SK-N-SH (cell line): ENCODE measurements at regions not wholly inside any gene's neighbourhood (a gene's known extent, or its start where the extent isn't known, plus 50 kb on each side); places are given as distances from the start of the nearest gene placed in this dataset.

Experiments
- CTCF ChIA-PET: fragments of 300-600, 350-600 bp; formaldehyde crosslinking; extraction: SDS; loops from one replicate; lab custom pipeline; 2021; lab: Yijun Ruan, JAX
- POLR2A ChIA-PET: fragments of 350-600 bp; sonication (Branson Sonifier 250); formaldehyde crosslinking; extraction: SDS; loops from one replicate; lab custom pipeline; 2020; ENCODE audit warnings: antibody characterized with exemption, inconsistent platforms; lab: Yijun Ruan, JAX
- DNase-seq: peaks from one replicate; pipeline ENCODE4 v3.0.0; 2012
- H2AFZ ChIP-seq: fragments of 200-600 bp; sonication (generic); 2 replicates; pipeline ENCODE4 v1.8.1; 2016; ENCODE audit warnings: antibody characterized with exemption, mild to moderate bottlenecking, low read depth
- H3F3A ChIP-seq: fragments of 200-600 bp; sonication (generic); replicated peaks from 2 replicates; pipeline ENCODE3; 2016; ENCODE audit warnings: antibody characterized with exemption, mild to moderate bottlenecking; ENCODE audit not compliant: insufficient read depth
- H3K27ac ChIP-seq, 2 experiments: fragments of 200-500 bp in 1 of 2; fragments of 200-600 bp in 1 of 2; sonication (Bioruptor generic) in 1 of 2; sonication (generic), shearing (Covaris generic) in 1 of 2; 2 replicates each; pipeline versions ENCODE4 v1.5.1 to v1.6.1; 2014 to 2016; ENCODE audit warnings: low read depth in 2 of 2, inconsistent platforms in 1 of 2, low read length in 1 of 2, mild to moderate bottlenecking in 1 of 2, mixed read lengths in 1 of 2
- H3K27me3 ChIP-seq: fragments of 200-600 bp; sonication (generic), shearing (Covaris generic); 2 replicates; pipeline ENCODE4 v1.6.1; 2016; ENCODE audit warnings: mixed run types; ENCODE audit not compliant: insufficient read depth
- H3K36me3 ChIP-seq, 2 experiments: fragments of 200-500 bp in 1 of 2; fragments of 200-600 bp in 1 of 2; sonication (Bioruptor generic) in 1 of 2; sonication (generic) in 1 of 2; replicated peaks in 1 of 2; 2 replicates each; pipeline versions ENCODE3 to v1.5.1; 2014 to 2016; ENCODE audit warnings: low read length in 1 of 2, mild to moderate bottlenecking in 1 of 2; ENCODE audit not compliant: insufficient read depth in 2 of 2, control insufficient read depth in 1 of 2
- H3K4me1 ChIP-seq, 2 experiments: fragments of 200-500 bp in 1 of 2; fragments of 200-600 bp in 1 of 2; sonication (Bioruptor generic) in 1 of 2; sonication (generic), shearing (Covaris generic) in 1 of 2; 2 replicates each; pipeline versions ENCODE4 v1.5.1 to v1.6.1; 2014 to 2016; ENCODE audit warnings: low read depth in 1 of 2, low read length in 1 of 2, mixed run types in 1 of 2; ENCODE audit not compliant: insufficient read depth in 2 of 2, control insufficient read depth in 1 of 2
- H3K4me2 ChIP-seq: fragments of 200-600 bp; sonication (generic), shearing (Covaris generic); 2 replicates; pipeline ENCODE4 v1.6.1; 2017; ENCODE audit warnings: mixed run types
- H3K4me3 ChIP-seq, 2 experiments: fragments of 200-500 bp in 1 of 2; fragments of 200-600 bp in 1 of 2; sonication (Bioruptor generic) in 1 of 2; sonication (generic), shearing (Covaris generic) in 1 of 2; 2 replicates each; pipeline versions ENCODE4 v1.5.1 to v1.8.1; 2014 to 2016; ENCODE audit warnings: low read depth in 2 of 2, inconsistent platforms in 1 of 2, low read length in 1 of 2, mild to moderate bottlenecking in 1 of 2, mixed read lengths in 1 of 2, moderate library complexity in 1 of 2
- H3K79me2 ChIP-seq: fragments of 200-600 bp; sonication (generic); 2 replicates; pipeline ENCODE4 v1.8.1; 2017; ENCODE audit warnings: mild to moderate bottlenecking; ENCODE audit not compliant: insufficient read depth
- H3K9ac ChIP-seq: fragments of 200-600 bp; sonication (generic); 2 replicates; pipeline ENCODE4 v1.6.1; 2017; ENCODE audit warnings: mixed run types
- H3K9me2 ChIP-seq: fragments of 200-600 bp; sonication (generic); 2 replicates; pipeline ENCODE4 v1.6.1; 2017; ENCODE audit warnings: mixed run types
- H3K9me3 ChIP-seq: fragments of 200-600 bp; sonication (generic); 2 replicates; pipeline ENCODE4 v1.6.1; 2017; ENCODE audit warnings: mixed run types, mild to moderate bottlenecking, moderate library complexity
- H4K20me1 ChIP-seq: fragments of 200-600 bp; sonication (generic); 2 replicates; pipeline ENCODE4 v1.6.1; 2017; ENCODE audit warnings: mild to moderate bottlenecking, mixed run types; ENCODE audit not compliant: insufficient read depth
- CHD2 ChIP-seq: fragments of 150-350 bp; IDR thresholded peaks from 2 replicates; pipeline ENCODE4 v1.6.1; 2018; ENCODE audit warnings: low read length; ENCODE audit not compliant: partially characterized antibody
- CTCF ChIP-seq: fragments of 200-600 bp; sonication (generic); IDR thresholded peaks from 2 replicates; pipeline ENCODE4 v1.6.1; 2017; ENCODE audit warnings: antibody characterized with exemption, mild to moderate bottlenecking, moderate library complexity
- EP300 ChIP-seq, 2 experiments: IDR thresholded peaks; 2 replicates each; pipeline versions ENCODE4 v1.4.0 to v1.6.1; 2012; ENCODE audit warnings: borderline replicate concordance in 1 of 2, low read depth in 1 of 2, low read length in 1 of 2
- FOXJ3 ChIP-seq: sonication (generic); formaldehyde crosslinking; IDR thresholded peaks from 2 replicates; pipeline ENCODE4 v1.5.1; 2020; ENCODE audit warnings: mild to moderate bottlenecking, missing genetic modification reagents
- FOXM1 ChIP-seq: IDR thresholded peaks from 2 replicates; pipeline ENCODE4 v1.4.0; 2012; ENCODE audit warnings: low read depth, mild to moderate bottlenecking
- GATA2 ChIP-seq: sonication (generic); formaldehyde crosslinking; IDR thresholded peaks from 2 replicates; pipeline ENCODE4 v1.5.0; 2020; ENCODE audit warnings: mild to moderate bottlenecking, missing genetic modification reagents
- JUND ChIP-seq: IDR thresholded peaks from 2 replicates; pipeline ENCODE4 v1.4.0; 2012
- MAX ChIP-seq: IDR thresholded peaks from 2 replicates; pipeline ENCODE4 v1.4.0; 2012; ENCODE audit warnings: low read depth
- MEF2A ChIP-seq: IDR thresholded peaks from 2 replicates; pipeline ENCODE4 v1.4.0; 2012; ENCODE audit warnings: low read depth, borderline replicate concordance
- MXI1 ChIP-seq: IDR thresholded peaks from 2 replicates; pipeline ENCODE4 v1.6.1; 2012; ENCODE audit warnings: mild to moderate bottlenecking, low read depth, low read length, improper control_type of control experiment
- PBX3 ChIP-seq: IDR thresholded peaks from 2 replicates; pipeline ENCODE4; 2012
- POLR2AphosphoS5 ChIP-seq: IDR thresholded peaks from 2 replicates; pipeline ENCODE4 v1.6.1; 2012; ENCODE audit warnings: low read depth, low read length
- RCOR1 ChIP-seq: fragments of 150-350 bp; IDR thresholded peaks from 2 replicates; pipeline ENCODE4 v1.6.1; 2017; ENCODE audit warnings: antibody characterized with exemption, low read length
- RFX5 ChIP-seq: IDR thresholded peaks from 2 replicates; pipeline ENCODE4 v1.6.1; 2012; ENCODE audit warnings: mild to moderate bottlenecking, improper control_type of control experiment, low read length
- TAF1 ChIP-seq: IDR thresholded peaks from 2 replicates; pipeline ENCODE4 v1.6.1; 2012; ENCODE audit warnings: low read depth, mild to moderate bottlenecking, low read length, moderate library complexity, borderline replicate concordance
- TEAD4 ChIP-seq: IDR thresholded peaks from 2 replicates; pipeline ENCODE4 v1.4.0; 2012; ENCODE audit warnings: mild to moderate bottlenecking, borderline replicate concordance; ENCODE audit not compliant: insufficient read depth
- USF1 ChIP-seq: IDR thresholded peaks from 2 replicates; pipeline ENCODE4 v1.4.0; 2012; ENCODE audit warnings: low read depth, borderline replicate concordance
- YY1 ChIP-seq: IDR thresholded peaks from 2 replicates; pipeline ENCODE4 v1.4.0; 2012; ENCODE audit warnings: low read depth, mild to moderate bottlenecking
- ZBTB33 ChIP-seq: IDR thresholded peaks from 2 replicates; pipeline ENCODE4 v1.4.0; 2012; ENCODE audit warnings: low read depth, borderline replicate concordance
- WGBS: methylation state at CpG from one replicate; pipeline ENCODE4 v1.1.6; 2017; ENCODE audit warnings: low lambda C conversion rate; 5-methylcytosine and 5-hydroxymethylcytosine counted together

- TF ChIP-seq RFX5 (no peak), POLR2AphosphoS5 (no peak), TEAD4 (no peak), YY1 (no peak)
Measured at GRCh38 chr20:48205786-48206185, 420.5 kb upstream of the SULF2 start (continued).

- Histone ChIP-seq H3K27me3 (no peaks in the 10 kb centered on the region), H3K4me1 (peaks cover 0 to 18% of the 10 kb centered on the region in 2 experiments; a peak in 1 of 4 replicates), H3K9ac (no peak overlapping the region), H3K4me3 (no peak overlapping the region), H3K9me3 (no peaks in the 10 kb centered on the region), H3K4me2 (no peak overlapping the region), H3K27ac (no peak overlapping the region), H4K20me1 (no peaks in the 10 kb centered on the region), H3F3A (no peaks in the 10 kb centered on the region), H3K36me3 (no peaks in the 10 kb centered on the region), H2AFZ (no peak overlapping the region), H3K9me2 (no peaks in the 10 kb centered on the region), H3K79me2 (no peaks in the 10 kb centered on the region)
- no peak for DNase-seq
- ChIA-PET POLR2A (no interaction called here), CTCF (no interaction called here)
- WGBS = no CpG with 5 or more reads among the region's 5 CpGs
- TF ChIP-seq TAF1 (no peak), MXI1 (no peak), USF1 (no peak), YY1 (no peak), EP300 (IDR thresholded peaks at IDR 0.05; ENCODE audit: borderline replicate concordance in 1 of 2, low read depth in 1 of 2, low read length in 1 of 2) (no peak), PBX3 (no peak), CTCF (no peak), GATA2 (no peak), FOXM1 (no peak), JUND (no peak)
Measured at GRCh38 chr20:48205281-48205782, 420.1 kb upstream of the SULF2 start.

- no peaks in the 10 kb centered on the region for H4K20me1 ChIP-seq
- H3K4me3 ChIP-seq = no peak overlapping the region
- WGBS = 72% methylated on average over 9 of the region's 9 CpGs
- H3K4me2 ChIP-seq = no peak overlapping the region
- H3K27me3 ChIP-seq = no peaks in the 10 kb centered on the region
- no peaks in the 10 kb centered on the region for H3K79me2 ChIP-seq
- no peaks in the 10 kb centered on the region for H3K36me3 ChIP-seq
- TF ChIP-seq JUND = no peak
- TF ChIP-seq MEF2A = no peak
- TF ChIP-seq ZBTB33 = no peak
- TF ChIP-seq FOXJ3 (CRISPR knock-in tag) = no peak
- TF ChIP-seq CHD2 = no peak
- no peak for TF ChIP-seq USF1
- TF ChIP-seq TEAD4 = no peak
- TF ChIP-seq MAX = no peak
- TF ChIP-seq RCOR1 = no peak
- TF ChIP-seq, all 33 proteins: peak for 0
- peaks cover 0 to 18% of the 10 kb centered on the region in 2 experiments; a peak in 1 of 4 replicates for H3K4me1 ChIP-seq
- ChIA-PET POLR2A (no interaction called here), CTCF (interaction anchor here (2.6 kb wide), 1 partner anchor 416 kb away, joined by 6 read pairs; no protein-coding TSS in a partner anchor)
- H3K9ac ChIP-seq = no peak overlapping the region
- no peak for DNase-seq
- no peaks in the 10 kb centered on the region for H3K9me2 ChIP-seq
- no peak overlapping the region for H2AFZ ChIP-seq
- no peaks in the 10 kb centered on the region for H3F3A ChIP-seq
- no peak overlapping the region for H3K27ac ChIP-seq
- no peaks in the 10 kb centered on the region for H3K9me3 ChIP-seq
Measured at GRCh38 chr20:48204499-48204898, 419.2 kb upstream of the SULF2 start.
